ENCODE measurements at regions not wholly inside any gene's neighbourhood (a gene's known extent, or its start where the extent isn't known, plus 50 kb on each side); places are given as distances from the start of the nearest gene placed in this dataset.

DNA sequence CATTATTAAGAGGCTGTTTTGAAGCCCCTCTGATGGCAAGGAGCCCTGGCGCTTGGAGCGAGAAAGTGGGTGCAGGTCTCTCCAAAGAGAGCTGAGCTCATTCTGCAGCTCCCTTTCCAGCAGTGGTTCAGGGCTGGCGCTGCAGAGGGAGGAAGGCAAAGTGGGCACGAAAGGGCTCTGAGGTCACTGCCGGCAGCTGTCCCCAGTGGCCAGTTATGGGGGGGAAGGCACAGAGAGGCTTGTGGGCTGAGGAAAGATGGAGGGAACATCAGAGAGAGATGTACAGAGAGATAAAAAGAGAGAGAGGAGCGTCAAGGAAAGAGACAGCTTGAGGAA is 75.2 kb upstream of the TBX5 start:
- peaks cover 25% of the 10 kb centered on the region for H3K27me3 ChIP-seq (replicated peaks; ENCODE audit: control insufficient read depth, insufficient read depth, low read length, poor library complexity, severe bottlenecking)
- no peaks in the 10 kb centered on the region for H3K9me3 ChIP-seq (ENCODE audit: control insufficient read depth, low read length)
- no peaks in the 10 kb centered on the region for H3K36me3 ChIP-seq (ENCODE audit: control insufficient read depth, insufficient read depth, low read length)
- no peak overlapping the region for H3K4me3 ChIP-seq (ENCODE audit: insufficient read depth, low read depth, low read length, poor library complexity, severe bottlenecking)
- H3K4me1 ChIP-seq (ENCODE audit: control insufficient read depth, insufficient read depth, low read length, poor library complexity, severe bottlenecking), result peaks cover 6% of the 10 kb centered on the region
- H3K27ac ChIP-seq (ENCODE audit: insufficient read depth, low read length, poor library complexity, severe bottlenecking), result no peak overlapping the region
- no peak for DNase-seq

GRCh38 chr12:114480337-114481199 is 74.6 kb upstream of the TBX5 start:
- DNase-seq, result no peak
- Histone ChIP-seq H3K9me3 (ENCODE audit: control insufficient read depth, low read length) (no peaks in the 10 kb centered on the region), H3K27ac (ENCODE audit: insufficient read depth, low read length, poor library complexity, severe bottlenecking) (no peak overlapping the region), H3K27me3 (replicated peaks; ENCODE audit: control insufficient read depth, insufficient read depth, low read length, poor library complexity, severe bottlenecking) (peaks cover 25% of the 10 kb centered on the region), H3K4me3 (ENCODE audit: insufficient read depth, low read depth, low read length, poor library complexity, severe bottlenecking) (no peak overlapping the region), H3K36me3 (ENCODE audit: control insufficient read depth, insufficient read depth, low read length) (no peaks in the 10 kb centered on the region), H3K4me1 (ENCODE audit: control insufficient read depth, insufficient read depth, low read length, poor library complexity, severe bottlenecking) (peaks cover 6% of the 10 kb centered on the region)

- H3K27ac ChIP-seq (ENCODE audit: insufficient read depth, low read length, poor library complexity, severe bottlenecking), result no peak overlapping the region
- H3K9me3 ChIP-seq (ENCODE audit: control insufficient read depth, low read length), result no peaks in the 10 kb centered on the region
- peaks cover 6% of the 10 kb centered on the region for H3K4me1 ChIP-seq (ENCODE audit: control insufficient read depth, insufficient read depth, low read length, poor library complexity, severe bottlenecking)
- no peaks in the 10 kb centered on the region for H3K36me3 ChIP-seq (ENCODE audit: control insufficient read depth, insufficient read depth, low read length)
- no peak overlapping the region for H3K4me3 ChIP-seq (ENCODE audit: insufficient read depth, low read depth, low read length, poor library complexity, severe bottlenecking)
- peaks cover 25% of the 10 kb centered on the region for H3K27me3 ChIP-seq (replicated peaks; ENCODE audit: control insufficient read depth, insufficient read depth, low read length, poor library complexity, severe bottlenecking)
- no peak for DNase-seq
These were observed 73.9 kb upstream of the TBX5 start for GRCh38 chr12:114479831-114480230.

- no peak overlapping the region for H3K27ac ChIP-seq (ENCODE audit: insufficient read depth, low read length, poor library complexity, severe bottlenecking)
- peaks cover 25% of the 10 kb centered on the region for H3K27me3 ChIP-seq (replicated peaks; ENCODE audit: control insufficient read depth, insufficient read depth, low read length, poor library complexity, severe bottlenecking)
- no peaks in the 10 kb centered on the region for H3K36me3 ChIP-seq (ENCODE audit: control insufficient read depth, insufficient read depth, low read length)
- H3K4me1 ChIP-seq (ENCODE audit: control insufficient read depth, insufficient read depth, low read length, poor library complexity, severe bottlenecking), result peaks cover 6% of the 10 kb centered on the region
- H3K9me3 ChIP-seq (ENCODE audit: control insufficient read depth, low read length), result no peaks in the 10 kb centered on the region
- DNase-seq, result no peak
- no peak overlapping the region for H3K4me3 ChIP-seq (ENCODE audit: insufficient read depth, low read depth, low read length, poor library complexity, severe bottlenecking)
These were observed 72.9 kb upstream of the TBX5 start for GRCh38 chr12:114478865-114479264.

DNA sequence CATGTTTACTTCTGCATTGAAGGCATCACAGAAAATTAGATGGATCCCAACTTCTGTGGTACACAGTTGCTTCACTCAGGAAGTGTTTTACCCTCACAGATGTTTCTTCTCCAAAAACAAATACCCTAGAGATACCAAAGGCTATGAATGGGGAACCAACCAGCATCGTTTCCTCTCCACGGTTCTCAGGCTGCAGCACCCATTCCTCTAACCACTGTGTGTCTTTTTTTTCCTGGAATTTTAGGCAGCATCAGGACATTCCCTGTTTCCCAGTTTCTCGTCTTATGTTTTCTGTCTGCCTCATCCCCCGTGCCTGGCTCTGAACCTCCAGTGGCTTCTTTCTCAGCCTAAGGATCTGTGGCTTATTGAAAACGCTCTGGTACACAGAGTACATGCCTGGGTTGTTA is 72.0 kb upstream of the TBX5 start:
- no peak for DNase-seq

GRCh38 chr12:114476159-114476558 is 70.2 kb upstream of the TBX5 start:
- no peak for DNase-seq
- H3K36me3 ChIP-seq (ENCODE audit: control insufficient read depth, insufficient read depth, low read length), result no peaks in the 10 kb centered on the region
- H3K4me3 ChIP-seq (ENCODE audit: insufficient read depth, low read depth, low read length, poor library complexity, severe bottlenecking), result no peak overlapping the region
- H3K27me3 ChIP-seq (replicated peaks; ENCODE audit: control insufficient read depth, insufficient read depth, low read length, poor library complexity, severe bottlenecking), result peaks cover 24% of the 10 kb centered on the region
- no peak overlapping the region for H3K27ac ChIP-seq (ENCODE audit: insufficient read depth, low read length, poor library complexity, severe bottlenecking)
- H3K4me1 ChIP-seq (ENCODE audit: control insufficient read depth, insufficient read depth, low read length, poor library complexity, severe bottlenecking), result peaks cover 6% of the 10 kb centered on the region
- H3K9me3 ChIP-seq (ENCODE audit: control insufficient read depth, low read length), result no peaks in the 10 kb centered on the region

More for the DNA sequence above, 72.0 kb upstream of the TBX5 start:
- peaks cover 6% of the 10 kb centered on the region for H3K4me1 ChIP-seq (ENCODE audit: control insufficient read depth, insufficient read depth, low read length, poor library complexity, severe bottlenecking)
- no peak overlapping the region for H3K4me3 ChIP-seq (ENCODE audit: insufficient read depth, low read depth, low read length, poor library complexity, severe bottlenecking)
- H3K36me3 ChIP-seq (ENCODE audit: control insufficient read depth, insufficient read depth, low read length), result no peaks in the 10 kb centered on the region
- H3K27ac ChIP-seq (ENCODE audit: insufficient read depth, low read length, poor library complexity, severe bottlenecking), result no peak overlapping the region
- H3K9me3 ChIP-seq (ENCODE audit: control insufficient read depth, low read length), result no peaks in the 10 kb centered on the region
- H3K27me3 ChIP-seq (replicated peaks; ENCODE audit: control insufficient read depth, insufficient read depth, low read length, poor library complexity, severe bottlenecking), result peaks cover 25% of the 10 kb centered on the region

GRCh38 chr12:114473717-114474116 is 67.8 kb upstream of the TBX5 start:
- Histone ChIP-seq H3K4me1 (ENCODE audit: control insufficient read depth, insufficient read depth, low read length, poor library complexity, severe bottlenecking) (no peaks in the 10 kb centered on the region), H3K9me3 (ENCODE audit: control insufficient read depth, low read length) (no peaks in the 10 kb centered on the region), H3K36me3 (ENCODE audit: control insufficient read depth, insufficient read depth, low read length) (no peaks in the 10 kb centered on the region), H3K27ac (ENCODE audit: insufficient read depth, low read length, poor library complexity, severe bottlenecking) (no peak overlapping the region), H3K27me3 (replicated peaks; ENCODE audit: control insufficient read depth, insufficient read depth, low read length, poor library complexity, severe bottlenecking) (peaks cover 5% of the 10 kb centered on the region), H3K4me3 (ENCODE audit: insufficient read depth, low read depth, low read length, poor library complexity, severe bottlenecking) (no peak overlapping the region)
- DNase-seq, result no peak

DNA sequence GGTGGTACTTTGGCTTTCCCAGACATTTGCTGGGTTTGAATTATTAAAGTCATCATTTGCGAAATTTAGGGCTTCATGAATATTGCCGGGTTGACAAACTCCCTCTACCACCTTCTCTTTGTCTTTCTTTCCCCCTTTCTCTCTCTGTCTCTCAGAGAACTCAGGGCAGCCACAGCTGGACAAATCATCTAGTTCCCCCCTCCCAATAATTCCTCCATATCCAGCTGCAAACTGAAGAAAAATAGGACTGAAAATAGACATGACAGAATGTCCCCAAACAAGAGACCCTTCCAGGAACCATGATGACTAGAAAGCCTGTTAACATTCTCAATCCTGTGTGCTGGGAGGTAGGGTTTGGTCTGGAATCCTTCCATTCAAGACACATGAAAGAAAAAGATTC is 67.1 kb upstream of the TBX5 start:
- H3K27me3 ChIP-seq (replicated peaks; ENCODE audit: control insufficient read depth, insufficient read depth, low read length, poor library complexity, severe bottlenecking), result no peaks in the 10 kb centered on the region
- no peaks in the 10 kb centered on the region for H3K9me3 ChIP-seq (ENCODE audit: control insufficient read depth, low read length)
- H3K36me3 ChIP-seq (ENCODE audit: control insufficient read depth, insufficient read depth, low read length), result no peaks in the 10 kb centered on the region
- no peak overlapping the region for H3K27ac ChIP-seq (ENCODE audit: insufficient read depth, low read length, poor library complexity, severe bottlenecking)
- H3K4me3 ChIP-seq (ENCODE audit: insufficient read depth, low read depth, low read length, poor library complexity, severe bottlenecking), result no peak overlapping the region
- DNase-seq, result no peak
- H3K4me1 ChIP-seq (ENCODE audit: control insufficient read depth, insufficient read depth, low read length, poor library complexity, severe bottlenecking), result no peaks in the 10 kb centered on the region

DNA sequence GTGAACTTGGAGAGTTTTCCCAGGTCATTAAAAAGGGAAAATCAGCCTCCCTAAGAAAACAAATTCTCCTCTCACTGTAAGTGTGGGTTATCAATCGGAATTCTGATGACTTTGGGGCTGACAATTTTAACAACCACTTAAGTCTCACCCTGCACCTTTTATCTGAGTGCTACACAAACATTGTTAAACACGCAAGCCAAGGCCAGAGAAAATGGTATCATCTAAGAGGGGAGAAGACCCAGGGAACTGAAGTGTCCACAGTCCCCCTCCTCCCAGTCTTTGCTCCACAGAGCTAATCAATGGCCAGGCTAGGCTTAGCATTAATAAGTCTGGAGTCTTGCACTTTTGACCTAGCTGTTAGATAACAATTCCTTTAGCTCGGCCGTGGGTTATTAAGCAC is 51.7 kb upstream of the TBX5 start:
- H3K4me1 ChIP-seq (ENCODE audit: control insufficient read depth, insufficient read depth, low read length, poor library complexity, severe bottlenecking), result no peaks in the 10 kb centered on the region
- no peak overlapping the region for H3K27ac ChIP-seq (ENCODE audit: insufficient read depth, low read length, poor library complexity, severe bottlenecking)
- no peak for DNase-seq
- H3K36me3 ChIP-seq (ENCODE audit: control insufficient read depth, insufficient read depth, low read length), result no peaks in the 10 kb centered on the region
- no peaks in the 10 kb centered on the region for H3K27me3 ChIP-seq (replicated peaks; ENCODE audit: control insufficient read depth, insufficient read depth, low read length, poor library complexity, severe bottlenecking)
- no peaks in the 10 kb centered on the region for H3K9me3 ChIP-seq (ENCODE audit: control insufficient read depth, low read length)
- H3K4me3 ChIP-seq (ENCODE audit: insufficient read depth, low read depth, low read length, poor library complexity, severe bottlenecking), result no peak overlapping the region

All from effector memory CD4-positive, alpha-beta T cell (primary cell).